ENCODE measurements at regions not wholly inside any gene's neighbourhood (a gene's known extent, or its start where the extent isn't known, plus 50 kb on each side); places are given as distances from the start of the nearest gene placed in this dataset.

- H3K9ac ChIP-seq (ENCODE audit: low read depth in 1 of 2, low read length in 2 of 2), result no peak overlapping the region
- no peaks in the 10 kb centered on the region for H3K9me3 ChIP-seq (ENCODE audit: control insufficient read depth in 1 of 2, low read length in 2 of 2)
- H3K36me3 ChIP-seq (ENCODE audit: control insufficient read depth in 1 of 2, insufficient read depth in 2 of 2, low read length in 2 of 2), result no peaks in the 10 kb centered on the region
- H3K4me1 ChIP-seq (ENCODE audit: control insufficient read depth in 1 of 2, insufficient read depth in 2 of 2, low read length in 2 of 2), result no peaks in the 10 kb centered on the region
- H3K27ac ChIP-seq (ENCODE audit: low read depth, low read length), result no peak overlapping the region
- H3K4me3 ChIP-seq (ENCODE audit: low read depth in 1 of 2, low read length in 2 of 2), result no peak overlapping the region
- H3K27me3 ChIP-seq (ENCODE audit: control insufficient read depth in 1 of 2, insufficient read depth in 2 of 2, low read length in 2 of 2), result no peaks in the 10 kb centered on the region
These were observed 2315.7 kb upstream of the TENM3 start for GRCh38 chr4:179927473-179927872.

DNA sequence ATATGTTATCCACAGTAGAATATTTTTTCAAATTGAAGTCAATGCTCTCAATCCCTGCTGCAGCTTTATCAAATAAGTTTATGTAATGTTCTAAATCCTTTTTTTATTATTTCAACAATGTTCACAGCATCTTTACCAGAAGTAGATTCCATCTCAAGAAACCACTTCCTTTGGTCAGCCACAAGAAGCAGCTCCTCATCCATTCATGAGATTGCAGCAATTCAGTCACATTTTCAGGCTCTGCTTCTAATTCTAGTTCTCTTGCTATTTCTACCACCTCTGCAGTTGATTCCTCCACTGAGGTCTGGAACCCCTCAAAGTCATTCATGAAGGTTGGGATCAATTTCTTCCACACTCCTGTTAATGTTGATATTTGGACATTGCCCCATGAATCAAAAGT, 2301.3 kb upstream of the TENM3 start:
- Histone ChIP-seq H3K27me3 (ENCODE audit: control insufficient read depth in 1 of 2, insufficient read depth in 2 of 2, low read length in 2 of 2) (no peaks in the 10 kb centered on the region), H3K9ac (ENCODE audit: low read depth in 1 of 2, low read length in 2 of 2) (no peak overlapping the region), H3K27ac (ENCODE audit: low read depth, low read length) (no peak overlapping the region), H3K36me3 (ENCODE audit: control insufficient read depth in 1 of 2, insufficient read depth in 2 of 2, low read length in 2 of 2) (no peaks in the 10 kb centered on the region), H3K4me3 (ENCODE audit: low read depth in 1 of 2, low read length in 2 of 2) (no peak overlapping the region), H3K4me1 (ENCODE audit: control insufficient read depth in 1 of 2, insufficient read depth in 2 of 2, low read length in 2 of 2) (no peaks in the 10 kb centered on the region), H3K9me3 (ENCODE audit: control insufficient read depth in 1 of 2, low read length in 2 of 2) (no peaks in the 10 kb centered on the region)

- Histone ChIP-seq H3K9me3 (ENCODE audit: control insufficient read depth in 1 of 2, low read length in 2 of 2) (no peaks in the 10 kb centered on the region), H3K36me3 (ENCODE audit: control insufficient read depth in 1 of 2, insufficient read depth in 2 of 2, low read length in 2 of 2) (no peaks in the 10 kb centered on the region), H3K9ac (ENCODE audit: low read depth in 1 of 2, low read length in 2 of 2) (no peak overlapping the region), H3K4me1 (ENCODE audit: control insufficient read depth in 1 of 2, insufficient read depth in 2 of 2, low read length in 2 of 2) (no peaks in the 10 kb centered on the region), H3K27ac (ENCODE audit: low read depth, low read length) (no peak overlapping the region), H3K4me3 (ENCODE audit: low read depth in 1 of 2, low read length in 2 of 2) (no peak overlapping the region), H3K27me3 (ENCODE audit: control insufficient read depth in 1 of 2, insufficient read depth in 2 of 2, low read length in 2 of 2) (no peaks in the 10 kb centered on the region)
These were observed 2266.4 kb upstream of the TENM3 start for GRCh38 chr4:179976777-179977176.

DNA sequence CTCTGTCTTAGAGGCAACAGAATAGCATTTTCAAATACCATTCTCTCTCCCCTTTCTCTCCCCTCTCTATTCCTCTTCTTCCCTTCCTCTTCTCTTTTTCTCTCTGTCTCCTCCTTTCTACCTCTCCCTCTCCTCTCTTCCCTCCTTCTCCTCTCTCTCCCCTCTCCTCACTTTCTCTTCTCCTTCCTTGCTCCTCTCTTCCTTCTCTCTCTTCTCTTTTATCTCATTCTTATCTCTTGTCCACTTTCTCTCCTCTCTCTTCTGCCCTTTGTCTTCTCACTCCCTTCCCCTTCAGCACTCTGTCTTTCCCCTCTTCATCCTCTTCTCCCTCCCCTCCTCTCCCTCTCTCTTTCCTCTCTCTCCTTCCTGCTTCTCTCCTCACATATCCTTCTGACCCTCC, 2265.8 kb upstream of the TENM3 start:
- Histone ChIP-seq H3K27me3 (ENCODE audit: control insufficient read depth in 1 of 2, insufficient read depth in 2 of 2, low read length in 2 of 2) (no peaks in the 10 kb centered on the region), H3K9ac (ENCODE audit: low read depth in 1 of 2, low read length in 2 of 2) (no peak overlapping the region), H3K27ac (ENCODE audit: low read depth, low read length) (no peak overlapping the region), H3K36me3 (ENCODE audit: control insufficient read depth in 1 of 2, insufficient read depth in 2 of 2, low read length in 2 of 2) (no peaks in the 10 kb centered on the region), H3K4me1 (ENCODE audit: control insufficient read depth in 1 of 2, insufficient read depth in 2 of 2, low read length in 2 of 2) (no peaks in the 10 kb centered on the region), H3K4me3 (ENCODE audit: low read depth in 1 of 2, low read length in 2 of 2) (no peak overlapping the region), H3K9me3 (ENCODE audit: control insufficient read depth in 1 of 2, low read length in 2 of 2) (no peaks in the 10 kb centered on the region)

DNA sequence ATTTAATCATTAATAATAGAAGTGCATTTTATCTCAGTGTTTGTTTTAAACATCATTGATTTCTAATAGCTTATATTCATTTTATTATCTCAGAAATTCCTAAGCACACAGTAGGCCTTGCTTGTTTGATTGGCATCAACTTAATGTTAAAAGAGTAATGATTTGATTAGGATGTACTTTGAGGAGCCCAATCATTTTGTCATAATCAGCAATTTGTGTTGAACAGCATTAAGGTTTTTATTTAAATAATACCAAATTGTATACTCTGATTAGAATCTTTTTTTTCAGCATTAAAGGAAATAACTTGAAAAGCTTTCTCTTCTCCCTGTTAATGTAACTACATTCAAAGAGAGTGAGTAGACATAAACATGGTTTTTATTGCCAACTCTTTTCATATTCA, 2262.0 kb upstream of the TENM3 start:
- Histone ChIP-seq H3K9me3 (ENCODE audit: control insufficient read depth in 1 of 2, low read length in 2 of 2) (no peaks in the 10 kb centered on the region), H3K4me1 (ENCODE audit: control insufficient read depth in 1 of 2, insufficient read depth in 2 of 2, low read length in 2 of 2) (no peaks in the 10 kb centered on the region), H3K4me3 (ENCODE audit: low read depth in 1 of 2, low read length in 2 of 2) (no peak overlapping the region), H3K27me3 (ENCODE audit: control insufficient read depth in 1 of 2, insufficient read depth in 2 of 2, low read length in 2 of 2) (no peaks in the 10 kb centered on the region), H3K36me3 (ENCODE audit: control insufficient read depth in 1 of 2, insufficient read depth in 2 of 2, low read length in 2 of 2) (no peaks in the 10 kb centered on the region), H3K9ac (ENCODE audit: low read depth in 1 of 2, low read length in 2 of 2) (no peak overlapping the region), H3K27ac (ENCODE audit: low read depth, low read length) (no peak overlapping the region)

DNA sequence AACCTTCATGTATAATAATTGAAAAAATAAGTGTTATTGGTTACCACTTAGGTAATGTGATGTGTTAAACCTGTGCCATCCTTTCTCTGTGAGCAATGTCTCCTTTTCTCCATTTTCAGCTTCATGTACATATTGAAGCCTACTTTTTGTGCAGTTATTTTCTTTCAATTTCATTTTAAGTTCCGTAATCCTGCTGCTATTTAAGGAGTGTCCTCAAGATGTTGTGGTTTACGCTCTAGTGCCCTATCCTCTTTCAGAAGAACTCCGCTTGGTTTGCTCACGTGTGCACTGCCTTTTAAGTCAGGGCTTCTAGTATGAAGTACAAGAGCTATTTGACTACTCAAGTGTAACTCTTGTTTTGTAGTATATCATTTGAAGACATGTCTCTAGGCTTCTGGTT, 2253.2 kb upstream of the TENM3 start:
- H3K4me3 ChIP-seq (ENCODE audit: low read depth in 1 of 2, low read length in 2 of 2), result no peak overlapping the region
- no peak overlapping the region for H3K9ac ChIP-seq (ENCODE audit: low read depth in 1 of 2, low read length in 2 of 2)
- H3K27ac ChIP-seq (ENCODE audit: low read depth, low read length), result no peak overlapping the region
- no peaks in the 10 kb centered on the region for H3K4me1 ChIP-seq (ENCODE audit: control insufficient read depth in 1 of 2, insufficient read depth in 2 of 2, low read length in 2 of 2)
- H3K36me3 ChIP-seq (ENCODE audit: control insufficient read depth in 1 of 2, insufficient read depth in 2 of 2, low read length in 2 of 2), result no peaks in the 10 kb centered on the region
- H3K9me3 ChIP-seq (ENCODE audit: control insufficient read depth in 1 of 2, low read length in 2 of 2), result no peaks in the 10 kb centered on the region
- H3K27me3 ChIP-seq (ENCODE audit: control insufficient read depth in 1 of 2, insufficient read depth in 2 of 2, low read length in 2 of 2), result no peaks in the 10 kb centered on the region

DNA sequence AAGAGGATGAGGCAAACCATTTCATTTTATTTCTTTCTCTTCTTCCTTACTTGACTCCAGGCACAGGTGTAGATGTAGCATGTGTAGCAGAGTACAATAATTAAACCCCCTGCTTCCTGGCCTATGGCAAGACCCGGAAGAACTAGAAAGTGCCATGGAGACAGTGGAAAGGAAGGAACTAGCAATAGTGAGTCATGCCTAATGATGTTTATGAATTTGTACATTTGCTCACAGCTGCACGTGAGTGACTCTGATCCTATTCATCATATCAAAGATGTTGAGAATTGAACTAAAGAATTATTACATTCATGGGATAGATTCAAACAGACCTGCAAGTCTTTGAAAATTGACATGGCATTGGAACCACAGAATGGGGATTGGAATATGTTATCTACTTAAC, 2233.9 kb upstream of the TENM3 start:
- Histone ChIP-seq H3K36me3 (ENCODE audit: control insufficient read depth in 1 of 2, insufficient read depth in 2 of 2, low read length in 2 of 2) (no peaks in the 10 kb centered on the region), H3K27me3 (ENCODE audit: control insufficient read depth in 1 of 2, insufficient read depth in 2 of 2, low read length in 2 of 2) (no peaks in the 10 kb centered on the region), H3K27ac (ENCODE audit: low read depth, low read length) (no peak overlapping the region), H3K4me1 (ENCODE audit: control insufficient read depth in 1 of 2, insufficient read depth in 2 of 2, low read length in 2 of 2) (no peaks in the 10 kb centered on the region), H3K4me3 (ENCODE audit: low read depth in 1 of 2, low read length in 2 of 2) (no peak overlapping the region), H3K9ac (ENCODE audit: low read depth in 1 of 2, low read length in 2 of 2) (no peak overlapping the region), H3K9me3 (ENCODE audit: control insufficient read depth in 1 of 2, low read length in 2 of 2) (no peaks in the 10 kb centered on the region)

GRCh38 chr4:180028682-180029081, 2214.5 kb upstream of the TENM3 start:
- Histone ChIP-seq H3K36me3 (ENCODE audit: control insufficient read depth in 1 of 2, insufficient read depth in 2 of 2, low read length in 2 of 2) (no peaks in the 10 kb centered on the region), H3K9me3 (ENCODE audit: control insufficient read depth in 1 of 2, low read length in 2 of 2) (no peaks in the 10 kb centered on the region), H3K4me3 (ENCODE audit: low read depth in 1 of 2, low read length in 2 of 2) (no peak overlapping the region), H3K9ac (ENCODE audit: low read depth in 1 of 2, low read length in 2 of 2) (no peak overlapping the region), H3K27ac (ENCODE audit: low read depth, low read length) (no peak overlapping the region), H3K27me3 (ENCODE audit: control insufficient read depth in 1 of 2, insufficient read depth in 2 of 2, low read length in 2 of 2) (no peaks in the 10 kb centered on the region), H3K4me1 (ENCODE audit: control insufficient read depth in 1 of 2, insufficient read depth in 2 of 2, low read length in 2 of 2) (no peaks in the 10 kb centered on the region)

DNA sequence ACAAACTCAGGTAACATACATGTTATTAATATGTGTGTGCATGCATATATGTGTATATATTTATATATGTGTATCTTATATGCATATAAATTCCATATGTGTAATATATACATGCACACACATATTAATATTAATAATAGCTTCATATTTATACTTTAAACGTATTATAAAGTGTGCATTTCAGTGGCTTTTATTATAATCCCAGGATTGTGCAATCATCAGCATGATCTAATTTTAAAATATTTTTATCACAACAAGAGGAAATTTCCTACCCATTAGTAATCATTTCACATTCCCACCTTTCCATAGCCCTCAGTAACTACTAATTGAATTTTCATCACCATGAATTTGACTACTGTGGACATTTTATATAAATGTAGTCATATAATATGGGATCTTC, 2211.9 kb upstream of the TENM3 start:
- no peak overlapping the region for H3K4me3 ChIP-seq (ENCODE audit: low read depth in 1 of 2, low read length in 2 of 2)
- no peaks in the 10 kb centered on the region for H3K36me3 ChIP-seq (ENCODE audit: control insufficient read depth in 1 of 2, insufficient read depth in 2 of 2, low read length in 2 of 2)
- no peaks in the 10 kb centered on the region for H3K4me1 ChIP-seq (ENCODE audit: control insufficient read depth in 1 of 2, insufficient read depth in 2 of 2, low read length in 2 of 2)
- H3K27ac ChIP-seq (ENCODE audit: low read depth, low read length), result no peak overlapping the region
- no peak overlapping the region for H3K9ac ChIP-seq (ENCODE audit: low read depth in 1 of 2, low read length in 2 of 2)
- no peaks in the 10 kb centered on the region for H3K9me3 ChIP-seq (ENCODE audit: control insufficient read depth in 1 of 2, low read length in 2 of 2)
- H3K27me3 ChIP-seq (ENCODE audit: control insufficient read depth in 1 of 2, insufficient read depth in 2 of 2, low read length in 2 of 2), result no peaks in the 10 kb centered on the region

- Histone ChIP-seq H3K9ac (ENCODE audit: low read depth in 1 of 2, low read length in 2 of 2) (no peak overlapping the region), H3K36me3 (ENCODE audit: control insufficient read depth in 1 of 2, insufficient read depth in 2 of 2, low read length in 2 of 2) (no peaks in the 10 kb centered on the region), H3K27ac (ENCODE audit: low read depth, low read length) (no peak overlapping the region), H3K4me1 (ENCODE audit: control insufficient read depth in 1 of 2, insufficient read depth in 2 of 2, low read length in 2 of 2) (no peaks in the 10 kb centered on the region), H3K4me3 (ENCODE audit: low read depth in 1 of 2, low read length in 2 of 2) (no peak overlapping the region), H3K27me3 (ENCODE audit: control insufficient read depth in 1 of 2, insufficient read depth in 2 of 2, low read length in 2 of 2) (no peaks in the 10 kb centered on the region), H3K9me3 (ENCODE audit: control insufficient read depth in 1 of 2, low read length in 2 of 2) (no peaks in the 10 kb centered on the region)
These were observed 2201.6 kb upstream of the TENM3 start for GRCh38 chr4:180041576-180041975.

DNA sequence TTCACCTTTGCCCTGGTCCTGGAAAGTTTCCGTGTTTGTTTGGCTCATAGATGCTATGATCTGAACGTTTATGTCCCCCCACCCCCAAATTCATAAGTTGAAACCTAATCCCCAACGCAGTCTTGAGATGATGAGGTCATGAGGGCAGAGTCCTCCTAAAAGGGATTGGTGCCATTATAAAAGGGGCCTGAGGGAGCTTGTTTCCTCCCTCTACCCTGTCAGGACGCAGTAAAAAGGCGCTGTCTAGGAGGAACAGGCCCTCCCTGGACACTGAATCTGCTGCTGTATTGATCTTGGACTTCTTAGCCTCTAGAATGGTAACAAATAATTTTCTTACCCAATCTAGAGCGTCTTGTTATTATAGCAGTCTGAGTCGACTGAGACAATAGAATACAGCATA, 2190.6 kb upstream of the TENM3 start:
- no peak overlapping the region for H3K9ac ChIP-seq (ENCODE audit: low read depth in 1 of 2, low read length in 2 of 2)
- H3K36me3 ChIP-seq (ENCODE audit: control insufficient read depth in 1 of 2, insufficient read depth in 2 of 2, low read length in 2 of 2), result no peaks in the 10 kb centered on the region
- H3K27ac ChIP-seq (ENCODE audit: low read depth, low read length), result no peak overlapping the region
- H3K9me3 ChIP-seq (ENCODE audit: control insufficient read depth in 1 of 2, low read length in 2 of 2), result no peaks in the 10 kb centered on the region
- H3K4me1 ChIP-seq (ENCODE audit: control insufficient read depth in 1 of 2, insufficient read depth in 2 of 2, low read length in 2 of 2), result peaks cover 0 to 3% of the 10 kb centered on the region in 2 donors
- peaks cover 10 to 14% of the 10 kb centered on the region in 2 donors for H3K27me3 ChIP-seq (ENCODE audit: control insufficient read depth in 1 of 2, insufficient read depth in 2 of 2, low read length in 2 of 2)
- no peak overlapping the region for H3K4me3 ChIP-seq (ENCODE audit: low read depth in 1 of 2, low read length in 2 of 2)
